ENCODE measurements at regions not wholly inside any gene's neighbourhood (a gene's known extent, or its start where the extent isn't known, plus 50 kb on each side); places are given as distances from the start of the nearest gene placed in this dataset.

DNA sequence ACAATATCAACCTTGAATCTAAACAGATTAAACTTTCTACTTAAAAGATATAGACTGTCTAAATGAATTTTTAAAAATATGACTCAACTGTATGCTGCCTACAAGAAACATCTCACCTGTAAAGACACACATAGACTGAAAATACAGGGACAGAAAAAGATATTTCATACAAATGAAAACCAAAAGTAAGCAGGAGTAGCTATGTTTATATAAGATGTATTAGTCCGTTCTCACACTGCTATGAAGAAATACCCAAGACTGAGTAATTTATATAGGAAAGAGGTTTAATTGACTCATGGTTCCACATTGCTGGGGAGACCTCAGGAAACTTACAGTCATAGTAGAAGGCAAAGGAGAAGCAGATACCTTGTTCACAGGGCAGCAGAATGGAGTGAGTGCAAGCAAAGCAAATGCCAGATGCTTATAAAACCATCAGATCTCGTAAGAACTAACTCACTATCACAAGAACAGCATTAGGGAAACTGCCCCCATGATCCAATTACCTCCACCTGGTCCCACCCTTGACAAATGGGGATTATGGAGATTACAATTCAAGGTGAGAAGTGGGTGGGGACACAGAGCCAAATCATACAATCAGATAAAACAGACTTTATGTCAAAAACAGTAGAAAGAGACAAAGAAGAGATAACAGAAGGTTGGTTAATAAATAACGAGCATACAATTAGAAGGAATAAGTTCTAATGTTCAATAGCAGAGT, 214.4 kb upstream of the SLC39A10 start:
- 53% methylated on average over 3 of the region's 3 CpGs for WGBS (ENCODE audit: low lambda C conversion rate)
- no peak overlapping the region for H3K4me2 ChIP-seq
- no peak overlapping the region for H3K4me3 ChIP-seq (ENCODE audit: low read depth in 2 of 2, low read length in 1 of 2)
- no peaks in the 10 kb centered on the region for H3K27me3 ChIP-seq (ENCODE audit: insufficient read depth)
- peaks cover 9% of the 10 kb centered on the region; the same call in 1 of the 2 replicates for H3K9me3 ChIP-seq
- H3K4me1 ChIP-seq (ENCODE audit: control insufficient read depth in 1 of 2, insufficient read depth in 2 of 2, low read depth in 1 of 2, low read length in 1 of 2) = no peaks in the 10 kb centered on the region; a peak in 1 of 4 replicates
- no peaks in the 10 kb centered on the region for H4K20me1 ChIP-seq (ENCODE audit: insufficient read depth)
- ChIA-PET POLR2A (no interaction called here), CTCF (no interaction called here)
- no peak for DNase-seq
- H3K9ac ChIP-seq = no peak overlapping the region
- no peaks in the 10 kb centered on the region for H3K36me3 ChIP-seq (replicated peaks in 1 of 2; ENCODE audit: control insufficient read depth in 1 of 2, insufficient read depth in 2 of 2, low read length in 1 of 2)
- no peak overlapping the region for H2AFZ ChIP-seq (ENCODE audit: low read depth)
- H3K27ac ChIP-seq (ENCODE audit: low read depth in 2 of 2, low read length in 1 of 2) = no peak overlapping the region
- H3K9me2 ChIP-seq = no peaks in the 10 kb centered on the region
- H3F3A ChIP-seq (replicated peaks; ENCODE audit: insufficient read depth) = no peaks in the 10 kb centered on the region
- no peak for TF ChIP-seq RFX5 (IDR thresholded peaks at IDR 0.05; ENCODE audit: low read length)
- TF ChIP-seq, protein P1, sequence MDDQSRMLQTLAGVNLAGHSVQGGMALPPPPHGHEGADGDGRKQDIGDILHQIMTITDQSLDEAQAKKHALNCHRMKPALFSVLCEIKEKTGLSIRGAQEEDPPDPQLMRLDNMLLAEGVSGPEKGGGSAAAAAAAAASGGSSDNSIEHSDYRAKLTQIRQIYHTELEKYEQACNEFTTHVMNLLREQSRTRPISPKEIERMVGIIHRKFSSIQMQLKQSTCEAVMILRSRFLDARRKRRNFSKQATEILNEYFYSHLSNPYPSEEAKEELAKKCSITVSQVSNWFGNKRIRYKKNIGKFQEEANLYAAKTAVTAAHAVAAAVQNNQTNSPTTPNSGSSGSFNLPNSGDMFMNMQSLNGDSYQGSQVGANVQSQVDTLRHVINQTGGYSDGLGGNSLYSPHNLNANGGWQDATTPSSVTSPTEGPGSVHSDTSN (IDR thresholded peaks at IDR 0.05) = no peak
- no peaks in the 10 kb centered on the region for H3K79me2 ChIP-seq (ENCODE audit: insufficient read depth)

GRCh38 chr2:195438692-195439091, 218.3 kb upstream of the SLC39A10 start:
- Histone ChIP-seq H3K9me2 (no peaks in the 10 kb centered on the region), H3K27ac (ENCODE audit: low read depth in 2 of 2, low read length in 1 of 2) (no peak overlapping the region), H3K4me1 (ENCODE audit: control insufficient read depth in 1 of 2, insufficient read depth in 2 of 2, low read depth in 1 of 2, low read length in 1 of 2) (no peaks in the 10 kb centered on the region), H3K4me3 (ENCODE audit: low read depth in 2 of 2, low read length in 1 of 2) (no peak overlapping the region), H3K27me3 (ENCODE audit: insufficient read depth) (no peaks in the 10 kb centered on the region), H3K4me2 (no peak overlapping the region), H2AFZ (ENCODE audit: low read depth) (no peak overlapping the region), H3K79me2 (ENCODE audit: insufficient read depth) (no peaks in the 10 kb centered on the region), H3K9me3 (peaks cover 9% of the 10 kb centered on the region; the same call in 1 of the 2 replicates), H3K9ac (no peak overlapping the region), H3K36me3 (replicated peaks in 1 of 2; ENCODE audit: control insufficient read depth in 1 of 2, insufficient read depth in 2 of 2, low read length in 1 of 2) (no peaks in the 10 kb centered on the region), H4K20me1 (ENCODE audit: insufficient read depth) (no peaks in the 10 kb centered on the region), H3F3A (replicated peaks; ENCODE audit: insufficient read depth) (no peaks in the 10 kb centered on the region)
- POLR2A ChIA-PET = no interaction called here
- DNase-seq = no peak
- CTCF ChIA-PET = no interaction called here
- WGBS (ENCODE audit: low lambda C conversion rate) = 87% methylated on average over 7 of the region's 7 CpGs
- no peak for TF ChIP-seq MEF2A (IDR thresholded peaks at IDR 0.05; ENCODE audit: borderline replicate concordance, low read depth)
- no peak for TF ChIP-seq TCF12 (IDR thresholded peaks at IDR 0.05)
- TF ChIP-seq SMC3 (IDR thresholded peaks at IDR 0.05; ENCODE audit: low read depth, low read length) = no peak
- no peak for TF ChIP-seq RXRA (IDR thresholded peaks at IDR 0.05; ENCODE audit: borderline replicate concordance, low read depth)
- TF ChIP-seq RAD21 (IDR thresholded peaks at IDR 0.05; ENCODE audit: low read length) = no peak
- TF ChIP-seq TAF1 (IDR thresholded peaks at IDR 0.05; ENCODE audit: borderline replicate concordance, low read depth, low read length) = no peak

GRCh38 chr2:195437521-195437920, 219.5 kb upstream of the SLC39A10 start:
- 94% methylated on average over 18 of the region's 18 CpGs for WGBS (ENCODE audit: low lambda C conversion rate)
- no peak for DNase-seq
- Histone ChIP-seq H3K36me3 (replicated peaks in 1 of 2; ENCODE audit: control insufficient read depth in 1 of 2, insufficient read depth in 2 of 2, low read length in 1 of 2) (no peaks in the 10 kb centered on the region), H3K9me3 (peaks cover 9% of the 10 kb centered on the region; the same call in 1 of the 2 replicates), H3K4me3 (ENCODE audit: low read depth in 2 of 2, low read length in 1 of 2) (no peak overlapping the region), H2AFZ (ENCODE audit: low read depth) (no peak overlapping the region), H3K79me2 (ENCODE audit: insufficient read depth) (no peaks in the 10 kb centered on the region), H4K20me1 (ENCODE audit: insufficient read depth) (no peaks in the 10 kb centered on the region), H3K4me2 (no peak overlapping the region), H3K4me1 (ENCODE audit: control insufficient read depth in 1 of 2, insufficient read depth in 2 of 2, low read depth in 1 of 2, low read length in 1 of 2) (no peaks in the 10 kb centered on the region), H3K9me2 (no peaks in the 10 kb centered on the region), H3K27ac (ENCODE audit: low read depth in 2 of 2, low read length in 1 of 2) (no peak overlapping the region), H3F3A (replicated peaks; ENCODE audit: insufficient read depth) (no peaks in the 10 kb centered on the region), H3K9ac (no peak overlapping the region), H3K27me3 (ENCODE audit: insufficient read depth) (no peaks in the 10 kb centered on the region)
- POLR2A ChIA-PET = no interaction called here
- CTCF ChIA-PET = interaction anchor here (0.5 kb wide), 1 partner anchor 845 kb away, joined by 3 read pairs; no protein-coding TSS in a partner anchor
- TF ChIP-seq JUND (IDR thresholded peaks at IDR 0.05) (no peak), RXRA (IDR thresholded peaks at IDR 0.05; ENCODE audit: borderline replicate concordance, low read depth) (no peak), GABPA (IDR thresholded peaks at IDR 0.05; ENCODE audit: low read depth) (no peak), RFX5 (IDR thresholded peaks at IDR 0.05; ENCODE audit: low read length) (no peak), RAD21 (IDR thresholded peaks at IDR 0.05; ENCODE audit: low read length) (no peak)
- TF ChIP-seq, protein P2, sequence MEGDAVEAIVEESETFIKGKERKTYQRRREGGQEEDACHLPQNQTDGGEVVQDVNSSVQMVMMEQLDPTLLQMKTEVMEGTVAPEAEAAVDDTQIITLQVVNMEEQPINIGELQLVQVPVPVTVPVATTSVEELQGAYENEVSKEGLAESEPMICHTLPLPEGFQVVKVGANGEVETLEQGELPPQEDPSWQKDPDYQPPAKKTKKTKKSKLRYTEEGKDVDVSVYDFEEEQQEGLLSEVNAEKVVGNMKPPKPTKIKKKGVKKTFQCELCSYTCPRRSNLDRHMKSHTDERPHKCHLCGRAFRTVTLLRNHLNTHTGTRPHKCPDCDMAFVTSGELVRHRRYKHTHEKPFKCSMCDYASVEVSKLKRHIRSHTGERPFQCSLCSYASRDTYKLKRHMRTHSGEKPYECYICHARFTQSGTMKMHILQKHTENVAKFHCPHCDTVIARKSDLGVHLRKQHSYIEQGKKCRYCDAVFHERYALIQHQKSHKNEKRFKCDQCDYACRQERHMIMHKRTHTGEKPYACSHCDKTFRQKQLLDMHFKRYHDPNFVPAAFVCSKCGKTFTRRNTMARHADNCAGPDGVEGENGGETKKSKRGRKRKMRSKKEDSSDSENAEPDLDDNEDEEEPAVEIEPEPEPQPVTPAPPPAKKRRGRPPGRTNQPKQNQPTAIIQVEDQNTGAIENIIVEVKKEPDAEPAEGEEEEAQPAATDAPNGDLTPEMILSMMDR (IDR thresholded peaks at IDR 0.05) = no peak
- TF ChIP-seq, protein P3, sequence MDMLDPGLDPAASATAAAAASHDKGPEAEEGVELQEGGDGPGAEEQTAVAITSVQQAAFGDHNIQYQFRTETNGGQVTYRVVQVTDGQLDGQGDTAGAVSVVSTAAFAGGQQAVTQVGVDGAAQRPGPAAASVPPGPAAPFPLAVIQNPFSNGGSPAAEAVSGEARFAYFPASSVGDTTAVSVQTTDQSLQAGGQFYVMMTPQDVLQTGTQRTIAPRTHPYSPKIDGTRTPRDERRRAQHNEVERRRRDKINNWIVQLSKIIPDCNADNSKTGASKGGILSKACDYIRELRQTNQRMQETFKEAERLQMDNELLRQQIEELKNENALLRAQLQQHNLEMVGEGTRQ (IDR thresholded peaks at IDR 0.05; ENCODE audit: borderline replicate concordance, low read depth, low read length) = no peak
- TF ChIP-seq, protein P4, sequence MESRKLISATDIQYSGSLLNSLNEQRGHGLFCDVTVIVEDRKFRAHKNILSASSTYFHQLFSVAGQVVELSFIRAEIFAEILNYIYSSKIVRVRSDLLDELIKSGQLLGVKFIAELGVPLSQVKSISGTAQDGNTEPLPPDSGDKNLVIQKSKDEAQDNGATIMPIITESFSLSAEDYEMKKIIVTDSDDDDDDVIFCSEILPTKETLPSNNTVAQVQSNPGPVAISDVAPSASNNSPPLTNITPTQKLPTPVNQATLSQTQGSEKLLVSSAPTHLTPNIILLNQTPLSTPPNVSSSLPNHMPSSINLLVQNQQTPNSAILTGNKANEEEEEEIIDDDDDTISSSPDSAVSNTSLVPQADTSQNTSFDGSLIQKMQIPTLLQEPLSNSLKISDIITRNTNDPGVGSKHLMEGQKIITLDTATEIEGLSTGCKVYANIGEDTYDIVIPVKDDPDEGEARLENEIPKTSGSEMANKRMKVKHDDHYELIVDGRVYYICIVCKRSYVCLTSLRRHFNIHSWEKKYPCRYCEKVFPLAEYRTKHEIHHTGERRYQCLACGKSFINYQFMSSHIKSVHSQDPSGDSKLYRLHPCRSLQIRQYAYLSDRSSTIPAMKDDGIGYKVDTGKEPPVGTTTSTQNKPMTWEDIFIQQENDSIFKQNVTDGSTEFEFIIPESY (IDR thresholded peaks at IDR 0.05; ENCODE audit: borderline replicate concordance, low read depth) = no peak
- TF ChIP-seq, protein P5, sequence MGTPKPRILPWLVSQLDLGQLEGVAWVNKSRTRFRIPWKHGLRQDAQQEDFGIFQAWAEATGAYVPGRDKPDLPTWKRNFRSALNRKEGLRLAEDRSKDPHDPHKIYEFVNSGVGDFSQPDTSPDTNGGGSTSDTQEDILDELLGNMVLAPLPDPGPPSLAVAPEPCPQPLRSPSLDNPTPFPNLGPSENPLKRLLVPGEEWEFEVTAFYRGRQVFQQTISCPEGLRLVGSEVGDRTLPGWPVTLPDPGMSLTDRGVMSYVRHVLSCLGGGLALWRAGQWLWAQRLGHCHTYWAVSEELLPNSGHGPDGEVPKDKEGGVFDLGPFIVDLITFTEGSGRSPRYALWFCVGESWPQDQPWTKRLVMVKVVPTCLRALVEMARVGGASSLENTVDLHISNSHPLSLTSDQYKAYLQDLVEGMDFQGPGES (IDR thresholded peaks at IDR 0.05; ENCODE audit: low read depth, low read length) = no peak
